VCaP (cell line): ENCODE measurements at regions not wholly inside any gene's neighbourhood (a gene's known extent, or its start where the extent isn't known, plus 50 kb on each side); places are given as distances from the start of the nearest gene placed in this dataset.
"Not testable (repeated sequence)": the region's sequence is repeated elsewhere in the genome, so short reads cannot be mapped to it uniquely, and the experiment has no call there.

Experiments used
- H3K27ac ChIP-seq: fragments of 450-650 bp; 2 replicates; pipeline ENCODE4 v1.5.1; 2017
- CTCF ChIP-seq: fragments of 450-650 bp; conservative IDR thresholded peaks from 2 replicates; pipeline ENCODE4 v1.5.1; 2017; ENCODE audit warnings: mild to moderate bottlenecking, moderate library complexity

DNA sequence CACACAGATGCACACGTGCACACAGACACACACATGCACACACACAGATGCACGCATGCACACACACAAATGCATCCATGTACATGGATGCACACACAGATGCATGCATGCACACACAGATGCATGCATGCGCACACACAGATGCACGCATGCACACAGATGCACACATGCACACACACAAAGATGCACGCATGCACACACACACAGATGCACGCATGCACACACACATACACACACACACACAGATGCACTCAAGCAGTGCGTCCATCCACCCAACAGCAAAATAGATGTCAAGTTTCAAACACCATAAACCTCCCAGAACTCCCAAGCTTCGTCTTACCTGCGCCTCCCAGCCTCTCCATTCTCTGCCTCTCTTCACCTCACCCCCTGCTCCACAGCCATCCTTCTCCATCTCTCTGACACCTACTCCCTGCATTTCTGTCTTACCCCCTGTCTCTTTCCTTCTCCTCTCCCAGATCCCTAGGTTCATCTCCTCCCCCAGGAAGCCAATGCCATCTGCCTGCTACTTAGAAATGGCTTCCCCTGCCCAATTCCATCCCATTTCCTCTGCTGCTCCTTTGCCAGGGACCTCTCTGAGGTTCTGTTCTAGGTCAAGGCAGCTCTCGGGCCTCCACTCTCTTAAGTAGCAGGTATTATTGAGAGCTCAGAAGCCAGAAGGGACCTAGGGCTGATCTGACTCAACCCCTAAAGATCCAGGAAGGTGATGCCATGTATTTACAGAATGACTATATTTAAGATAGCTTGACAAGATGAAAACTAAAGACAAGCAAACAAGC lies 297.2 kb downstream of the MED10 start:
- no peak overlapping the region for H3K27ac ChIP-seq
- no peak for TF ChIP-seq CTCF

GRCh38 chr5:6080436-6080835 lies 297.9 kb downstream of the MED10 start:
- TF ChIP-seq CTCF: no peak
- no peak overlapping the region for H3K27ac ChIP-seq

DNA sequence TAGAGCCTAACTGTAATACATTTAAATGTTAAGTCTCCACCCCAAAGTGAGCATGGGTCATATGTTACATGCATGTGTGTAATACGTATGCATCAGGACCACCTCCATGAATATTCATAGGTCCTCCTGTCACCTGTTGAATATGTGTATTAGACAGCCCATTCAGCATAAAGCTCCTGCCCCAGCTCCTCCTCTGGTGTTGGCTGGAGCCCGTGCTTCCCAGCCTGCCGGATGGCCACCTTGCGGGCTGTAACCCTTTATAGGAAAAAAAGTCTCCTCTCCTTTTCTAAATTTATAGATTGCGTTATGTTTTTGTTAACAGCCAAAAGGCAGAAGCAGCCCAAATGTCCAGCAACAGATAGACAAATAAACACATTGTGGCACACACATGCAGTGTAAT lies 299.5 kb downstream of the MED10 start:
- TF ChIP-seq CTCF: no peak
- H3K27ac ChIP-seq: no peak overlapping the region

- no peak for TF ChIP-seq CTCF
- no peak overlapping the region for H3K27ac ChIP-seq
Measured at GRCh38 chr5:6076341-6077239, 301.8 kb downstream of the MED10 start.

DNA sequence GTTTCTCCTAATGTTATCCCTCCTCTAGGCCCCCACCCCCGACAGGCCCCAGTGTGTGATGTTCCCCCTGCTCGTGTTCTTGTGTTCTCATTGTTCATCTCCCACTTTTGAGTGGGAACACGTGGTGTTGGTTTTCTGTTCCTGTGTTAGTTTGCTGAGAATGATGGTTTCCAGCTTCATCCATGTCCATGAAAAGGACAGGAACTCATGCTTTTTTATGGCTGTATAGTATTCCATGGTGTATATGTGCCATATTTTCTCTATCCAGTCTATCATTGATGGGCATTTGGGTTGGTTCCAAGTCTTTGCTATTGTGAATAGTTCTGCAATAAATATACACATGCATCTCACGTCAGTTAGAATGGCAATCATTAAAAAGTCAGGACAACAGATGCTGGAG lies 305.9 kb downstream of the MED10 start:
- not testable (repeated sequence) for H3K27ac ChIP-seq

GRCh38 chr5:6069496-6070185 lies 308.7 kb downstream of the MED10 start:
- no peak for TF ChIP-seq CTCF

GRCh38 chr5:6066016-6066415 lies 312.3 kb downstream of the MED10 start:
- no peak overlapping the region for H3K27ac ChIP-seq
- no peak for TF ChIP-seq CTCF

More at GRCh38 chr5:6069496-6070185, 308.7 kb downstream of the MED10 start:
- no peak overlapping the region for H3K27ac ChIP-seq
